Activated naive CD4-positive, alpha-beta T cell (primary cell): ENCODE measurements at regions not wholly inside any gene's neighbourhood (a gene's known extent, or its start where the extent isn't known, plus 50 kb on each side); places are given as distances from the start of the nearest gene placed in this dataset.

Experiments used
- DNase-seq, 4 experiments: peaks; one replicate each; lab custom pipeline; 2025; lab: John Stamatoyannopoulos, UW

GRCh38 chr11:134530636-134531326 lies 118.7 kb upstream of the B3GAT1 start:
- no peak for DNase-seq

GRCh38 chr11:134529212-134530096 lies 117.4 kb upstream of the B3GAT1 start:
- DNase-seq, result no peak

GRCh38 chr11:134528453-134528852 lies 116.4 kb upstream of the B3GAT1 start:
- DNase-seq, result no peak

- DNase-seq, result no peak
Measured at GRCh38 chr11:134527382-134528243, 115.6 kb upstream of the B3GAT1 start.

- DNase-seq, result no peak
Measured at GRCh38 chr11:134524896-134525845, 113.1 kb upstream of the B3GAT1 start.

GRCh38 chr11:134524201-134524600 lies 112.2 kb upstream of the B3GAT1 start:
- DNase-seq, result no peak

GRCh38 chr11:134522782-134523570 lies 110.9 kb upstream of the B3GAT1 start:
- DNase-seq, result no peak

- no peak for DNase-seq
Measured at GRCh38 chr11:134521452-134522289, 109.6 kb upstream of the B3GAT1 start.

- no peak for DNase-seq
Measured at GRCh38 chr11:134521001-134521400, 109.0 kb upstream of the B3GAT1 start.

GRCh38 chr11:134519788-134520187 lies 107.7 kb upstream of the B3GAT1 start:
- no peak for DNase-seq

GRCh38 chr11:134519390-134519750 lies 107.3 kb upstream of the B3GAT1 start:
- DNase-seq, result no peak

- no peak for DNase-seq
Measured at GRCh38 chr11:134518616-134519389, 106.8 kb upstream of the B3GAT1 start.

GRCh38 chr11:134517621-134518293 lies 105.7 kb upstream of the B3GAT1 start:
- no peak for DNase-seq

GRCh38 chr11:134517115-134517514 lies 105.1 kb upstream of the B3GAT1 start:
- DNase-seq, result no peak

- DNase-seq, result no peak
Measured at GRCh38 chr11:134516529-134516928, 104.5 kb upstream of the B3GAT1 start.

- no peak for DNase-seq
Measured at GRCh38 chr11:134515081-134515960, 103.3 kb upstream of the B3GAT1 start.

- no peak for DNase-seq
Measured at GRCh38 chr11:134514354-134514951, 102.4 kb upstream of the B3GAT1 start.
